ENCODE measurements at regions not wholly inside any gene's neighbourhood (a gene's known extent, or its start where the extent isn't known, plus 50 kb on each side); places are given as distances from the start of the nearest gene placed in this dataset.

- no peaks in the 10 kb centered on the region for H3K36me3 ChIP-seq
- H3K4me3 ChIP-seq, result no peak overlapping the region
- no peaks in the 10 kb centered on the region for H3K4me1 ChIP-seq
- intact Hi-C loops (cut with DNase I), result no loop called here
- ATAC-seq (no peak), DNase-seq (no peak)
- no peak for TF ChIP-seq POLR2A (IDR thresholded peaks at IDR 0.05)
- no peak for TF ChIP-seq CTCF (IDR thresholded peaks at IDR 0.05)
- 29% methylated on average over 3 of the region's 3 CpGs for WGBS (ENCODE audit: insufficient coverage, low coverage, low lambda C conversion rate, missing lambda C conversion rate)
- H3K9me3 ChIP-seq, result no peaks in the 10 kb centered on the region
- H3K27ac ChIP-seq, result no peak overlapping the region
- no peaks in the 10 kb centered on the region for H3K27me3 ChIP-seq
These were observed 159.2 kb upstream of the GABRA2 start for GRCh38 chr4:46549125-46549524.

- 72% methylated on average over 2 of the region's 3 CpGs for WGBS (ENCODE audit: insufficient coverage, low coverage, low lambda C conversion rate, missing lambda C conversion rate)
- Histone ChIP-seq H3K9me3 (no peaks in the 10 kb centered on the region), H3K27ac (no peak overlapping the region), H3K4me3 (no peak overlapping the region), H3K4me1 (no peaks in the 10 kb centered on the region), H3K36me3 (no peaks in the 10 kb centered on the region), H3K27me3 (no peaks in the 10 kb centered on the region)
- intact Hi-C loops (cut with DNase I), result no loop called here
- DNase-seq (no peak), ATAC-seq (no peak)
- TF ChIP-seq POLR2A (IDR thresholded peaks at IDR 0.05), result no peak
- no peak for TF ChIP-seq CTCF (IDR thresholded peaks at IDR 0.05)
These were observed 134.8 kb upstream of the GABRA2 start for GRCh38 chr4:46524751-46525150.

- no peaks in the 10 kb centered on the region for H3K4me1 ChIP-seq
These were observed 130.4 kb upstream of the GABRA2 start for GRCh38 chr4:46520361-46520760.

GRCh38 chr4:46515940-46516339, 126.0 kb upstream of the GABRA2 start:
- intact Hi-C loops (cut with DNase I), result no loop called here
- Histone ChIP-seq H3K27ac (no peak overlapping the region), H3K4me1 (no peaks in the 10 kb centered on the region), H3K9me3 (no peaks in the 10 kb centered on the region), H3K4me3 (no peak overlapping the region), H3K27me3 (no peaks in the 10 kb centered on the region), H3K36me3 (no peaks in the 10 kb centered on the region)
- TF ChIP-seq POLR2A (IDR thresholded peaks at IDR 0.05), result no peak
- 49% methylated on average over 2 of the region's 2 CpGs for WGBS (ENCODE audit: insufficient coverage, low coverage, low lambda C conversion rate, missing lambda C conversion rate)
- no peak for DNase-seq
- no peak for ATAC-seq

More at GRCh38 chr4:46520361-46520760, 130.4 kb upstream of the GABRA2 start:
- Histone ChIP-seq H3K27me3 (no peaks in the 10 kb centered on the region), H3K36me3 (no peaks in the 10 kb centered on the region), H3K4me3 (no peak overlapping the region), H3K27ac (no peak overlapping the region), H3K9me3 (no peaks in the 10 kb centered on the region)
- DNase-seq (no peak), ATAC-seq (no peak)
- intact Hi-C loops (cut with DNase I), result no loop called here
- TF ChIP-seq CTCF (IDR thresholded peaks at IDR 0.05) (no peak), POLR2A (IDR thresholded peaks at IDR 0.05) (no peak)

- intact Hi-C loops (cut with DNase I), result no loop called here
- TF ChIP-seq POLR2A (IDR thresholded peaks at IDR 0.05), result no peak
- TF ChIP-seq CTCF (IDR thresholded peaks at IDR 0.05), result no peak
- no peak overlapping the region for H3K4me3 ChIP-seq
- ATAC-seq (no peak), DNase-seq (no peak)
- H3K36me3 ChIP-seq, result no peaks in the 10 kb centered on the region
- no peaks in the 10 kb centered on the region for H3K4me1 ChIP-seq
- no peaks in the 10 kb centered on the region for H3K27me3 ChIP-seq
- no peaks in the 10 kb centered on the region for H3K9me3 ChIP-seq
- WGBS (ENCODE audit: insufficient coverage, low coverage, low lambda C conversion rate, missing lambda C conversion rate), result 86% methylated on average over 2 of the region's 2 CpGs
- H3K27ac ChIP-seq, result no peak overlapping the region
These were observed 118.3 kb upstream of the GABRA2 start for GRCh38 chr4:46508216-46508615.

All from right lobe of liver (tissue), 6 donors.